ENCODE measurements at regions not wholly inside any gene's neighbourhood (a gene's known extent, or its start where the extent isn't known, plus 50 kb on each side); places are given as distances from the start of the nearest gene placed in this dataset.
A peak's percentile ranks its signal among the peaks of the same experiment; 100 is the strongest.

DNA sequence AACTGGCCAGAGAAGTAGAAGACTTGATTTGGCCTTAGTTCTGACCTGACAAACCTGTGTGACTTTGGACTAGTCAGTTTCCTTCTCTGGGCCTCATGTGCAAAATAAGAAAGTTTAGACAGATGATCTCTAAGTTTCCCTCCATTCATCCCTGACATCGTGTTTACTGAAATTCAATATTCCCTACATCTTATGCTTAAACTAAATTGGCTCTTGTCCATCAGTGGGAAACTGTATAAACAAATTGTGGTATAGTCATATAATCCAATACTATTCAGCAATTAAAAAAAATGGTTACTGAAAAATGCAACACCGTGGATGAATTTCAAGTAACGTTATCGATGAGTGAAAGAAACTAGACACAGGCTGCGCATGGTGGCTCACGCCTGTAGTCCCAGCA, 64.4 kb upstream of the HRH1 start:
- no peak for DNase-seq (ENCODE audit: low read depth in 3 of 3, low spot score in 2 of 3)

DNA sequence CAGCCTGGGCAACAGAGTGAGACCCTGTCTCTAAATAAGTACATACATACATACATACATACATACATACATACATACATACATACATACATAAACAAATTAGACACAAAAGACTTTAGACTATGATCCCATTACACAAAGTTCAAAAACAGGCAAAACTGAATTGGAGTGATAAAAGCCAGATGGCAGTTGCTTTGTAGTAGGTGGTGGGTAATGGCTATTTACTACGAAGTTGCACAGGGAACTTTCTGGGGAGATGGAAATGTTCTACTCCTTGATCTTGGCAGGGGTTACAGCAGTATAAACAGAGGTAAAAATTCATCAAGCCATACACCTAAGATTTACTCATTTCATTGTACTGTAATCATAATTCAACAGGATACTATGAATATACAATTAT, 63.7 kb upstream of the HRH1 start:
- no peak for DNase-seq (ENCODE audit: low read depth in 3 of 3, low spot score in 2 of 3)

DNA sequence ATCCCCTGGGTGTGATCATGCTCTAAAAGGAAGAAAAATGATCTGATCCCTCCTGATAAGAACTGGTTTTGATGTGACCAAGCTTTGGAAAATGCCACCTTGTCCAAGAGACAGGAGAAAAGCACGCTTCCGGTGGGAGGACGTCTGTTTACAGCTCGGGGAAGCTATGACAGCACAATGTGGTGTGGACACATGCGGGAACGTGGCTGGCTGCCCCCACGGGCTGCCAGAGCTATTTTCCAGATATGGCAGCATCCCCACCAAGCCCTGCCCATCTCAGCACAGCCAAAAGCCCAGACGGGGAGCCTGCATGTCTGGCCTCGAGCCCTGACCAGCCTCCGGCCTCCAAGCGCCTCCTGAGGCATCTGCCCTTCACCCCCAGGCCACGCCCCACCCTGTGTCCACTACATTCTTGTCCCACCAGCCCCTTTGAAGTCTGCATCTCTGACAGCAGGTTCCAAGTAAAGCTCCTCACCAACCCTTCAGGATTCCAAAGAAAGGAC, 63.2 kb upstream of the HRH1 start:
- no peak for DNase-seq (ENCODE audit: low read depth in 3 of 3, low spot score in 2 of 3)

DNA sequence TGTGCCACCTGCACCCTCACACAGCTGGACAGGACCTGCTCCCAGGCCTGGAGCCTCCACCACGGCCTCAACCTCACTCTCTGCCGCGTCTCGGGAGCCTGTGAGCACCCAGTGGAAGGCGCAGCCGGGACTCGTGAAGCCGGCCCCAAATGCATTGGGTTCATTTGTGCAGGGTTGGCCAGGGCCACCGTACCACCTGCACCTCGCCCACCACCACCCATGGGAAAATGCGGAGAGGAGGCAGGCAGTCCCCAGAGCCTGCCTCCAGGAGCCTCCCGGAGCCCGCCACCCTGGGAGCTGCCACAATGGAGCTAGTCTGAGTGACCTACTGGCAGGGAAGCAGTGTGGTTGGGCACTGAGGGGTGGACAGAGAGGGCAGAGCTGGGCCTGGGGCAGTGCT, 62.5 kb upstream of the HRH1 start:
- DNase-seq (ENCODE audit: low read depth in 3 of 3, low spot score in 2 of 3): no peak

DNA sequence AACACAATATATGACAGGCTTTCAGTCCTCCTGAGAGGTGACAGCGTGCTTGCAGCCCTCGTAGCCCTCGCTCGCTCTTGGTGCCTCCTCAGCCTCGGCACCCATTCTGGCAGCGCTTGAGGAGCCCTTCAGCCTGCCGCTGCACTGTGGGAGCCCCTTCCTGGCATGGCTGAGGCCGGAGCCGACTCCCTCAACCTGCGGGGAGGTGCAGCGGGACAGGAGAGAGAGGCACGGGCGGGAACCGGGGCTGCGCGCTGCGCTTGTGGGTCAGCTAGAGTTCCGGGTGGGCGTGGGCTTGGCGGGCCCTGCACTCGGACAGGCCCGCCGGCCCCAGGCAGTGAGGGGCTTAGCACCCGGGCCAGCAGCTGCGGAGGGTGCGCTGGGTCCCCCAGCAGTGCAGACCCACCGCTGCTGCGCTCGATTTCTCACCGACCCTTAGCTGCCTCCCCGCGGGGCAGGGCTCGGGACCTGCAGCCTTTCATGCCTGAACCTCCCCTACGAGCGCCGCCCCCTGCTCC, 60.4 kb upstream of the HRH1 start:
- no peak for DNase-seq (ENCODE audit: low read depth in 3 of 3, low spot score in 2 of 3)

DNA sequence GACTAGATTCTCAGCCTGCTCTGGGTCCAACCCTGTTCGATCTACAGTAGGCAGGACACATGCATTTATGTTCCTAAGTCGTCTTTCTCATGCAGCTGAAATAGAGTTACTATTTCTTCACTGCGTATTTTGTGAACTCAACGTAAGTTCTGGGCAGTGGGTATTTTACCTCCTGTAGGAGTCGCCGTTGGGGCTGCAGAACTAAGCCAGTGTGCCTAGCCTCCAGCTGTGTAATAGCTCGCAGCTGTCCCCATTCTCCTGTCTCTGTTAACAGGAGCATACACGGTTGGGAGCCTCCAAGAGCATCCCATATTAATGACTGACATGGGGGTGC, 58.4 kb upstream of the HRH1 start:
- no peak for DNase-seq (ENCODE audit: low read depth in 3 of 3, low spot score in 2 of 3)

DNA sequence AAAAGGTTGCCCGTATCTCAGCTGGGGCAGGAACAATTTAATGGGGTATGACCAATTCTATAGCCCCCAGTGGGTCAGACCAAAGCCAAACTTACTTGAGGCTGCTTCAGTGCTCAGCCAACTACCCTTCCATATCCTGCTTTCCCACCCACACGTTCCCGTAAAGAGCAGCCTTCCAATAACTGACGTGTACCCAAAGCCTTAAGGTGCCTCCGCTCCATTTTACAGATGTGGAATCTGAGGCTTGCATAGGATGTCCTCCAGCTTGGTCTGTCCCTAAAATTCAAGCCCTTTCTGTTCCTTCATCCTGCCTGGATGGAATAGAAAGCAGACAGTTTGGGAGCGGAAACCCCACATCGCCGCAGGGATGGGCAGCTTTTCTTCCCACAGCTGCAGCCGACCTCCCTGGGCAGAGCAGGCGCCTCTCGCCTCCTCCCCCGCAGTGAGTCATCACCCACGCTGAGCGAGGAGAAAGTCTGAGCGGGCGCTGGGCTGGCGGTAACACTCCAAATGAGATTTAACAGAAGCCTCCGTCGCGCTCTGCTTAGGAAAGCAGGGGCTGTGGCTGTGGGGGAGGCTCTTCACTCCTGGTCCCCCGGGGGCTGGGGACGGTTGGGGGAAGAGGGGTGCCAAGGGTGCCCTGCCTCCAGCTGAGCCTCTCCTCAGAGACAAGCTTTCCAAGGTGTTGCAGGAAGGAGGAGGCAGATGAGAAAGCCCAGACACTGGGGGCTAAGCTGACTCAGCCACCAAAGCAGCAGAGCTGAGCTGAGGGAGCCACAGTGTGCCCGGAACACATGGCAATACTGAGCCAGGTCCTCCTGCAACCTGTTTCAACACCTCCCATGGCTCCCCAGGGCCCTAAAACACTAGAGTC, 57.8 kb upstream of the HRH1 start:
- peak in 2 of 3 donors; percentile 32 to 50 for DNase-seq (ENCODE audit: low read depth in 3 of 3, low spot score in 2 of 3)

DNA sequence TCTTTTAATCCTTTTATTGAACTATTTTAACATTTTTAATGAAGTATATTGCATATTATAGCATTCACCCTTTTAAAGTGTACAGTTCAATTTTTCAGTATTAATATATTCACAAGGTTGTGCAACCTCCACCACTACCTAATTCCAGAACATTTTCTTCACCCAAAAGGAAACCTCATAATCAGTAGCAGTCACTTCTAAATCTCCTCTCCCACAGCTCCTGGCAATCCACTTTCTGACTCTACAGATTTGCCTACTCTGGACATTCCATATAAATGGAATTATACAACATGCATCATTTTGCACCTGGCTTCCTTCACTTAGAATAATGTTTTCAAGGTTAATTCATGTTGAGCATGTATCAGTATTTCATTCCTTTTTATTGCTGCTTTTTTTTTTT, 55.0 kb upstream of the HRH1 start:
- no peak for DNase-seq (ENCODE audit: low read depth in 3 of 3, low spot score in 2 of 3)

Data from right renal cortex interstitium (tissue), 3 donors.